C4-2B (cell line): ENCODE measurements at regions not wholly inside any gene's neighbourhood (a gene's known extent, or its start where the extent isn't known, plus 50 kb on each side); places are given as distances from the start of the nearest gene placed in this dataset.

ENCODE experiments used
- H3K27ac ChIP-seq: fragments of 450-650 bp; 2 replicates; pipeline ENCODE4 v1.5.1; 2017
- CTCF ChIP-seq: fragments of 450-650 bp; conservative IDR thresholded peaks from 2 replicates; pipeline ENCODE4 v1.5.1; 2017; ENCODE audit warnings: mild to moderate bottlenecking
- ZFX ChIP-seq: fragments of 450-650 bp; IDR thresholded peaks from 2 replicates; pipeline ENCODE4 v1.6.1; 2017

GRCh38 chr5:144832416-144832815 is 661.7 kb downstream of the KCTD16 start:
- no peak for TF ChIP-seq CTCF
- TF ChIP-seq ZFX, result no peak

GRCh38 chr5:144831650-144832049 is 661.0 kb downstream of the KCTD16 start:
- H3K27ac ChIP-seq, result no peak overlapping the region
- TF ChIP-seq CTCF, result no peak
- TF ChIP-seq ZFX, result no peak

More at GRCh38 chr5:144832416-144832815, 661.7 kb downstream of the KCTD16 start:
- H3K27ac ChIP-seq, result no peak overlapping the region

GRCh38 chr5:144822503-144822902 is 651.8 kb downstream of the KCTD16 start:
- H3K27ac ChIP-seq, result no peak overlapping the region

GRCh38 chr5:144820278-144820677 is 649.6 kb downstream of the KCTD16 start:
- no peak overlapping the region for H3K27ac ChIP-seq
- TF ChIP-seq CTCF, result no peak
- no peak for TF ChIP-seq ZFX

More at GRCh38 chr5:144822503-144822902, 651.8 kb downstream of the KCTD16 start:
- TF ChIP-seq CTCF (no peak), ZFX (no peak)

GRCh38 chr5:144815131-144815530 is 644.5 kb downstream of the KCTD16 start:
- TF ChIP-seq CTCF (no peak), ZFX (no peak)

GRCh38 chr5:144812763-144813162 is 642.1 kb downstream of the KCTD16 start:
- no peak for TF ChIP-seq CTCF
- no peak for TF ChIP-seq ZFX
- H3K27ac ChIP-seq, result no peak overlapping the region

More at GRCh38 chr5:144815131-144815530, 644.5 kb downstream of the KCTD16 start:
- no peak overlapping the region for H3K27ac ChIP-seq

- TF ChIP-seq CTCF, result no peak
- TF ChIP-seq ZFX, result no peak
- no peak overlapping the region for H3K27ac ChIP-seq
Observed at GRCh38 chr5:144800169-144800568, 629.5 kb downstream of the KCTD16 start.
